MM.1S (cell line): ENCODE measurements at regions not wholly inside any gene's neighbourhood (a gene's known extent, or its start where the extent isn't known, plus 50 kb on each side); places are given as distances from the start of the nearest gene placed in this dataset.

Experiments
- CTCF ChIP-seq: fragments of 300-600 bp; sonication (generic); IDR thresholded peaks from 2 replicates; pipeline ENCODE4 v1.5.1; 2016; ENCODE audit warnings: antibody characterized with exemption, low read length, mixed read lengths
- EZH2 ChIP-seq: fragments of 300-600 bp; sonication (generic); optimal IDR thresholded peaks from 2 replicates; pipeline ENCODE3; 2017; ENCODE audit warnings: low read depth, mild to moderate bottlenecking, antibody characterized with exemption, low read length, mixed read lengths
- EZH2phosphoT487 ChIP-seq: fragments of 300-600 bp; sonication (generic); IDR thresholded peaks from 2 replicates; pipeline ENCODE4 v1.6.1; 2018; ENCODE audit warnings: antibody characterized with exemption, low read length

- no peak for TF ChIP-seq EZH2phosphoT487
- no peak for TF ChIP-seq CTCF
- no peak for TF ChIP-seq EZH2
Observed at GRCh38 chr10:44773565-44773964, 137.6 kb upstream of the TMEM72 start.
